K562 (cell line): ENCODE measurements at regions not wholly inside any gene's neighbourhood (a gene's known extent, or its start where the extent isn't known, plus 50 kb on each side); places are given as distances from the start of the nearest gene placed in this dataset.

ENCODE experiments used
- ARNT ChIP-seq, 2 experiments: fragments of 450-650 bp; IDR thresholded peaks; 2 replicates each; pipeline ENCODE4 v1.6.1; 2016; ENCODE audit warnings: mild to moderate bottlenecking in 1 of 2
- CHCHD3 ChIP-seq: fragments of 250-450 bp; sonication (Bioruptor Pico); IDR thresholded peaks from 2 replicates; pipeline ENCODE4 v2.1.2; 2022; ENCODE audit warnings: mild to moderate bottlenecking
- KLF10 ChIP-seq: fragments of 250-450 bp; sonication (Bioruptor Pico); IDR thresholded peaks from 2 replicates; pipeline ENCODE4 v1.6.1; 2021; ENCODE audit warnings: matching md5 sums
- KLF13 ChIP-seq: fragments of 450-650 bp; IDR thresholded peaks from 2 replicates; pipeline ENCODE4 v1.6.1; 2016; ENCODE audit warnings: missing genetic modification characterization, low read depth, mild to moderate bottlenecking, missing compliant biosample characterization, moderate library complexity, borderline replicate concordance
- NCOA1 ChIP-seq: fragments of 450-650 bp; IDR thresholded peaks from 2 replicates; pipeline ENCODE4 v1.6.1; 2016; ENCODE audit warnings: low read depth
- NR2C1 ChIP-seq, 2 experiments: fragments of 450-650 bp; IDR thresholded peaks; 2 replicates each; pipeline ENCODE4 v1.6.1; 2017; ENCODE audit warnings: mild to moderate bottlenecking in 2 of 2, antibody characterized with exemption in 1 of 2, inconsistent platforms in 1 of 2, missing compliant biosample characterization in 1 of 2, missing genetic modification characterization in 1 of 2
- PHF20 ChIP-seq: fragments of 450-650 bp; IDR thresholded peaks from 2 replicates; pipeline ENCODE4 v1.6.1; 2018; ENCODE audit not compliant: partially characterized antibody
- POLR2H ChIP-seq: IDR thresholded peaks from 2 replicates; pipeline ENCODE4 v1.6.1; 2016; ENCODE audit warnings: missing genetic modification characterization, low read depth, mild to moderate bottlenecking, control low read depth, missing compliant biosample characterization, moderate library complexity
- PPARD ChIP-seq: fragments of 250-450 bp; sonication (Bioruptor Pico); IDR thresholded peaks from 2 replicates; pipeline ENCODE4 v1.8.0; 2022; ENCODE audit warnings: inconsistent platforms, mild to moderate bottlenecking, moderate library complexity
- RB1 ChIP-seq: fragments of 450-650 bp; IDR thresholded peaks from 2 replicates; pipeline ENCODE4 v1.6.1; 2017; ENCODE audit warnings: low read depth, mild to moderate bottlenecking
- RBFOX2 ChIP-seq: fragments of 200-400 bp; formaldehyde crosslinking; IDR thresholded peaks from 2 replicates; pipeline ENCODE4 v1.6.1; 2017; ENCODE audit warnings: low read depth, mild to moderate bottlenecking, low read length, moderate library complexity
- SIRT6 ChIP-seq: IDR thresholded peaks from one replicate; pipeline ENCODE4 v1.6.1; 2012; ENCODE audit warnings: low read depth, mild to moderate bottlenecking, control low read depth, inconsistent platforms, low read length, moderate library complexity
- ZBTB7A ChIP-seq: IDR thresholded peaks from 2 replicates; pipeline ENCODE4 v1.6.1; 2011; ENCODE audit warnings: low read depth, mild to moderate bottlenecking, low read length, moderate library complexity, borderline replicate concordance; ENCODE audit not compliant: control insufficient read depth
- ZNF316 ChIP-seq: fragments of 450-650 bp; IDR thresholded peaks from 2 replicates; pipeline ENCODE4 v1.6.1; 2016
- ZNF324 ChIP-seq: fragments of 250-450 bp; sonication (Bioruptor Pico); IDR thresholded peaks from 2 replicates; pipeline ENCODE4 v1.4.0; 2020; ENCODE audit warnings: mild to moderate bottlenecking
- ZNF668 ChIP-seq: fragments of 250-450 bp; sonication (Bioruptor Pico); IDR thresholded peaks from 2 replicates; pipeline ENCODE4 v1.8.0; 2022; ENCODE audit warnings: mild to moderate bottlenecking, inconsistent platforms
- ZSCAN29 ChIP-seq: fragments of 450-650 bp; IDR thresholded peaks from 2 replicates; pipeline ENCODE4 v1.6.1; 2017
- TF ChIP-seq, protein P1 (sequence below): fragments of 450-650 bp; formaldehyde crosslinking; IDR thresholded peaks from 2 replicates; pipeline ENCODE4 v1.4.0; 2022; ENCODE audit warnings: missing genetic modification characterization
- TF ChIP-seq, protein P2 (sequence below): fragments of 250-450 bp; sonication (Bioruptor Pico); IDR thresholded peaks from 2 replicates; pipeline ENCODE4 v1.5.0; 2022; ENCODE audit warnings: mild to moderate bottlenecking
- TF ChIP-seq, protein P3 (sequence below): fragments of 450-650 bp; IDR thresholded peaks from 2 replicates; pipeline ENCODE4 v1.6.1; 2018; ENCODE audit not compliant: partially characterized antibody
- TF ChIP-seq, protein P4 (sequence below): fragments of 250-450 bp; sonication (Bioruptor Pico); IDR thresholded peaks from 2 replicates; pipeline ENCODE4 v1.4.0; 2020; ENCODE audit warnings: mild to moderate bottlenecking

DNA sequence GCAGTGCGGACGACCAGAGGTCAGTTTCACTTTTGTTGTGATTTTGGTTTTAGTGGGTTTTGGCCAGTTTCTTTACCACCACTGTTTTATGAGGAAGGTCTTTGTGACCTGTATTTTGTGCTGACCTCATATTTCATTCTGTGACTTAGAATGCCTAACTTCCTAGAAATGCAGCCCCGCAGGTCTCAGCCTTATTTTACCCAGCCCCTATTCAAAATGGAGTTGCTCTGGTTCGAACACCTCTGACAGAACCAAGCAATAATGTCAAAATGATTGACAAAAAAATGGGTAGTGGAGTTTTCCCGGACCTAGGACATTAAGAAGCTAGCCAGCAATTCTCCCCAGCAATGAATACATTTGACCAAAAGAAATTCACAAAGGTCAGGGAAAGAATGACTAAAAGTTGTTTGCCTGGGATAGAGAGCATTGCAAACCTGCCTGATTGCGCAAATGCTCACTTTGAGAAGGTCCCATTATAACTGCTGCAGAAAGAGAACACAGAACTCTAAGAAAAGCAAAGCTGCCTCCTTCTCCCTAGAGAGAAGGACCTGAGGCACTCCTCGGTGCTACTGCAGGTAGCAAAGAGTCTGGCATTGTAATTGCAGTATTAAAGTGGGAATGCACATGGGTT, 288.8 kb downstream of the ADGB start (continued):
- TF ChIP-seq, protein P1, sequence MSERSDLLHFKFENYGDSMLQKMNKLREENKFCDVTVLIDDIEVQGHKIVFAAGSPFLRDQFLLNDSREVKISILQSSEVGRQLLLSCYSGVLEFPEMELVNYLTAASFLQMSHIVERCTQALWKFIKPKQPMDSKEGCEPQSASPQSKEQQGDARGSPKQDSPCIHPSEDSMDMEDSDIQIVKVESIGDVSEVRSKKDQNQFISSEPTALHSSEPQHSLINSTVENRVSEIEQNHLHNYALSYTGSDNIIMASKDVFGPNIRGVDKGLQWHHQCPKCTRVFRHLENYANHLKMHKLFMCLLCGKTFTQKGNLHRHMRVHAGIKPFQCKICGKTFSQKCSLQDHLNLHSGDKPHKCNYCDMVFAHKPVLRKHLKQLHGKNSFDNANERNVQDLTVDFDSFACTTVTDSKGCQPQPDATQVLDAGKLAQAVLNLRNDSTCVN (CRISPR knock-in tag) = peak; percentile 100
- TF ChIP-seq SIRT6 = no peak
- TF ChIP-seq RB1 = no peak
- peak; percentile 99 for TF ChIP-seq PPARD (CRISPR knock-in tag)
- TF ChIP-seq, protein P2, sequence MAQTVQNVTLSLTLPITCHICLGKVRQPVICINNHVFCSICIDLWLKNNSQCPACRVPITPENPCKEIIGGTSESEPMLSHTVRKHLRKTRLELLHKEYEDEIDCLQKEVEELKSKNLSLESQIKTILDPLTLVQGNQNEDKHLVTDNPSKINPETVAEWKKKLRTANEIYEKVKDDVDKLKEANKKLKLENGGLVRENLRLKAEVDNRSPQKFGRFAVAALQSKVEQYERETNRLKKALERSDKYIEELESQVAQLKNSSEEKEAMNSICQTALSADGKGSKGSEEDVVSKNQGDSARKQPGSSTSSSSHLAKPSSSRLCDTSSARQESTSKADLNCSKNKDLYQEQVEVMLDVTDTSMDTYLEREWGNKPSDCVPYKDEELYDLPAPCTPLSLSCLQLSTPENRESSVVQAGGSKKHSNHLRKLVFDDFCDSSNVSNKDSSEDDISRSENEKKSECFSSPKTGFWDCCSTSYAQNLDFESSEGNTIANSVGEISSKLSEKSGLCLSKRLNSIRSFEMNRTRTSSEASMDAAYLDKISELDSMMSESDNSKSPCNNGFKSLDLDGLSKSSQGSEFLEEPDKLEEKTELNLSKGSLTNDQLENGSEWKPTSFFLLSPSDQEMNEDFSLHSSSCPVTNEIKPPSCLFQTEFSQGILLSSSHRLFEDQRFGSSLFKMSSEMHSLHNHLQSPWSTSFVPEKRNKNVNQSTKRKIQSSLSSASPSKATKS (CRISPR knock-in tag) = peak; percentile 100
- no peak for TF ChIP-seq ZBTB7A
- TF ChIP-seq CHCHD3 = peak; percentile 92
- TF ChIP-seq POLR2H (tag) = no peak; the same call in none of the 2 replicates
- peak; percentile 98 for TF ChIP-seq ZNF324 (CRISPR knock-in tag)
- TF ChIP-seq ARNT (IDR thresholded peaks at IDR 0.05) = no peak; a peak in 1 of 4 replicates
- TF ChIP-seq KLF13 = peak; percentile 100
- no peak for TF ChIP-seq ZSCAN29
- peak; percentile 100 for TF ChIP-seq ZNF668
- TF ChIP-seq NR2C1 (IDR thresholded peaks at IDR 0.05) = peak; percentile 67; the same call in 1 of the 2 replicates
- peak; percentile 98 for TF ChIP-seq NR2C1 (tag; IDR thresholded peaks at IDR 0.05)
- no peak for TF ChIP-seq PHF20
- TF ChIP-seq NCOA1 = 0 out of 2 replicates have a peak, but pooled peaks have one; percentile 8
- TF ChIP-seq ZNF316 = peak; percentile 83
- TF ChIP-seq, protein P3, sequence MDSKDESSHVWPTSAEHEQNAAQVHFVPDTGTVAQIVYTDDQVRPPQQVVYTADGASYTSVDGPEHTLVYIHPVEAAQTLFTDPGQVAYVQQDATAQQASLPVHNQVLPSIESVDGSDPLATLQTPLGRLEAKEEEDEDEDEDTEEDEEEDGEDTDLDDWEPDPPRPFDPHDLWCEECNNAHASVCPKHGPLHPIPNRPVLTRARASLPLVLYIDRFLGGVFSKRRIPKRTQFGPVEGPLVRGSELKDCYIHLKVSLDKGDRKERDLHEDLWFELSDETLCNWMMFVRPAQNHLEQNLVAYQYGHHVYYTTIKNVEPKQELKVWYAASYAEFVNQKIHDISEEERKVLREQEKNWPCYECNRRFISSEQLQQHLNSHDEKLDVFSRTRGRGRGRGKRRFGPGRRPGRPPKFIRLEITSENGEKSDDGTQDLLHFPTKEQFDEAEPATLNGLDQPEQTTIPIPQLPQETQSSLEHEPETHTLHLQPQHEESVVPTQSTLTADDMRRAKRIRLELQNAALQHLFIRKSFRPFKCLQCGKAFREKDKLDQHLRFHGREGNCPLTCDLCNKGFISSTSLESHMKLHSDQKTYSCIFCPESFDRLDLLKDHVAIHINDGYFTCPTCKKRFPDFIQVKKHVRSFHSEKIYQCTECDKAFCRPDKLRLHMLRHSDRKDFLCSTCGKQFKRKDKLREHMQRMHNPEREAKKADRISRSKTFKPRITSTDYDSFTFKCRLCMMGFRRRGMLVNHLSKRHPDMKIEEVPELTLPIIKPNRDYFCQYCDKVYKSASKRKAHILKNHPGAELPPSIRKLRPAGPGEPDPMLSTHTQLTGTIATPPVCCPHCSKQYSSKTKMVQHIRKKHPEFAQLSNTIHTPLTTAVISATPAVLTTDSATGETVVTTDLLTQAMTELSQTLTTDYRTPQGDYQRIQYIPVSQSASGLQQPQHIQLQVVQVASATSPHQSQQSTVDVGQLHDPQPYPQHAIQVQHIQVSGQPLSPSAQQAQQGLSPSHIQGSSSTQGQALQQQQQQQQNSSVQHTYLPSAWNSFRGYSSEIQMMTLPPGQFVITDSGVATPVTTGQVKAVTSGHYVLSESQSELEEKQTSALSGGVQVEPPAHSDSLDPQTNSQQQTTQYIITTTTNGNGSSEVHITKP = no peak
- TF ChIP-seq RBFOX2 = peak; percentile 45
- peak; percentile 98 for TF ChIP-seq KLF10 (CRISPR knock-in tag)
- TF ChIP-seq, protein P4, sequence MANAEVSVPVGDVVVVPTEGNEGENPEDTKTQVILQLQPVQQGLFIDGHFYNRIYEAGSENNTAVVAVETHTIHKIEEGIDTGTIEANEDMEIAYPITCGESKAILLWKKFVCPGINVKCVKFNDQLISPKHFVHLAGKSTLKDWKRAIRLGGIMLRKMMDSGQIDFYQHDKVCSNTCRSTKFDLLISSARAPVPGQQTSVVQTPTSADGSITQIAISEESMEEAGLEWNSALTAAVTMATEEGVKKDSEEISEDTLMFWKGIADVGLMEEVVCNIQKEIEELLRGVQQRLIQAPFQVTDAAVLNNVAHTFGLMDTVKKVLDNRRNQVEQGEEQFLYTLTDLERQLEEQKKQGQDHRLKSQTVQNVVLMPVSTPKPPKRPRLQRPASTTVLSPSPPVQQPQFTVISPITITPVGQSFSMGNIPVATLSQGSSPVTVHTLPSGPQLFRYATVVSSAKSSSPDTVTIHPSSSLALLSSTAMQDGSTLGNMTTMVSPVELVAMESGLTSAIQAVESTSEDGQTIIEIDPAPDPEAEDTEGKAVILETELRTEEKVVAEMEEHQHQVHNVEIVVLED (CRISPR knock-in tag) = peak; percentile 95
